ENCODE measurements at regions not wholly inside any gene's neighbourhood (a gene's known extent, or its start where the extent isn't known, plus 50 kb on each side); places are given as distances from the start of the nearest gene placed in this dataset.

- H3K27me3 ChIP-seq (ENCODE audit: control insufficient read depth, insufficient read depth, low read length): no peaks in the 10 kb centered on the region
- H3K36me3 ChIP-seq (ENCODE audit: control insufficient read depth, insufficient read depth, low read length): no peaks in the 10 kb centered on the region
- H3K4me3 ChIP-seq (ENCODE audit: low read depth, low read length): no peak overlapping the region
- CTCF ChIA-PET: no interaction called here
- no peak for TF ChIP-seq CTCF (IDR thresholded peaks at IDR 0.05; ENCODE audit: insufficient read depth, low read depth, low read length)
- POLR2A ChIA-PET: no interaction called here
- no peak for DNase-seq (ENCODE audit: low read depth)
Measured at GRCh38 chr4:163895378-163896005, 401.0 kb downstream of the TMA16 start.

- no peak for DNase-seq (ENCODE audit: low read depth)
- H3K4me3 ChIP-seq (ENCODE audit: low read depth, low read length): no peak overlapping the region
- CTCF ChIA-PET: no interaction called here
- no peak for TF ChIP-seq CTCF (IDR thresholded peaks at IDR 0.05; ENCODE audit: insufficient read depth, low read depth, low read length)
- H3K36me3 ChIP-seq (ENCODE audit: control insufficient read depth, insufficient read depth, low read length): no peaks in the 10 kb centered on the region
- H3K27me3 ChIP-seq (ENCODE audit: control insufficient read depth, insufficient read depth, low read length): no peaks in the 10 kb centered on the region
- POLR2A ChIA-PET: no interaction called here
Measured at GRCh38 chr4:163901319-163901718, 406.8 kb downstream of the TMA16 start.

GRCh38 chr4:163902417-163902816, 407.9 kb downstream of the TMA16 start:
- ChIA-PET POLR2A (no interaction called here), CTCF (no interaction called here)

GRCh38 chr4:163911891-163912290, 417.4 kb downstream of the TMA16 start:
- Histone ChIP-seq H3K4me3 (ENCODE audit: low read depth, low read length) (no peak overlapping the region), H3K27me3 (ENCODE audit: control insufficient read depth, insufficient read depth, low read length) (no peaks in the 10 kb centered on the region), H3K36me3 (ENCODE audit: control insufficient read depth, insufficient read depth, low read length) (no peaks in the 10 kb centered on the region)
- DNase-seq (ENCODE audit: low read depth): no peak
- TF ChIP-seq CTCF (IDR thresholded peaks at IDR 0.05; ENCODE audit: insufficient read depth, low read depth, low read length): no peak
- ChIA-PET CTCF (interaction anchor here (0.7 kb wide), 1 partner anchor 10 kb away, joined by 3 read pairs; no protein-coding TSS in a partner anchor), POLR2A (no interaction called here)

More at GRCh38 chr4:163902417-163902816, 407.9 kb downstream of the TMA16 start:
- DNase-seq (ENCODE audit: low read depth): no peak
- Histone ChIP-seq H3K27me3 (ENCODE audit: control insufficient read depth, insufficient read depth, low read length) (no peaks in the 10 kb centered on the region), H3K4me3 (ENCODE audit: low read depth, low read length) (no peak overlapping the region), H3K36me3 (ENCODE audit: control insufficient read depth, insufficient read depth, low read length) (no peaks in the 10 kb centered on the region)
- TF ChIP-seq CTCF (IDR thresholded peaks at IDR 0.05; ENCODE audit: insufficient read depth, low read depth, low read length): no peak

- ChIA-PET POLR2A (no interaction called here), CTCF (no interaction called here)
- Histone ChIP-seq H3K4me3 (ENCODE audit: low read depth, low read length) (no peak overlapping the region), H3K27me3 (ENCODE audit: control insufficient read depth, insufficient read depth, low read length) (no peaks in the 10 kb centered on the region), H3K36me3 (ENCODE audit: control insufficient read depth, insufficient read depth, low read length) (no peaks in the 10 kb centered on the region)
- DNase-seq (ENCODE audit: low read depth): no peak
- no peak for TF ChIP-seq CTCF (IDR thresholded peaks at IDR 0.05; ENCODE audit: insufficient read depth, low read depth, low read length)
Measured at GRCh38 chr4:163913571-163913970, 419.1 kb downstream of the TMA16 start.

Data from BJ (cell line).